ENCODE measurements at regions not wholly inside any gene's neighbourhood (a gene's known extent, or its start where the extent isn't known, plus 50 kb on each side); places are given as distances from the start of the nearest gene placed in this dataset.
"Not testable (repeated sequence)": the region's sequence is repeated elsewhere in the genome, so short reads cannot be mapped to it uniquely, and the experiment has no call there.

GRCh38 chr4:123649645-123650391 lies 253.2 kb downstream of the SPRY1 start:
- DNase-seq, result no peak

- no peak for DNase-seq
Observed at GRCh38 chr4:123651066-123651465, 254.5 kb downstream of the SPRY1 start.

GRCh38 chr4:123651536-123652180 lies 255.1 kb downstream of the SPRY1 start:
- DNase-seq, result no peak

GRCh38 chr4:123652476-123652875 lies 255.9 kb downstream of the SPRY1 start:
- no peak for DNase-seq

GRCh38 chr4:123653236-123653635 lies 256.6 kb downstream of the SPRY1 start:
- DNase-seq, result no peak

GRCh38 chr4:123656746-123657294 lies 260.2 kb downstream of the SPRY1 start:
- not testable (repeated sequence) for DNase-seq

- DNase-seq, result not testable (repeated sequence)
Observed at GRCh38 chr4:123657606-123658005, 261.0 kb downstream of the SPRY1 start.

- no peak for DNase-seq
Observed at GRCh38 chr4:123659262-123659661, 262.7 kb downstream of the SPRY1 start.

GRCh38 chr4:123659730-123660129 lies 263.1 kb downstream of the SPRY1 start:
- no peak for DNase-seq

GRCh38 chr4:123661080-123661737 lies 264.6 kb downstream of the SPRY1 start:
- DNase-seq, result no peak

GRCh38 chr4:123662827-123663226 lies 266.2 kb downstream of the SPRY1 start:
- no peak for DNase-seq

GRCh38 chr4:123666486-123666885 lies 269.9 kb downstream of the SPRY1 start:
- no peak for DNase-seq

- DNase-seq, result no peak
Observed at GRCh38 chr4:123667496-123667895, 270.9 kb downstream of the SPRY1 start.

- DNase-seq, result no peak
Observed at GRCh38 chr4:123667991-123668390, 271.4 kb downstream of the SPRY1 start.

- no peak for DNase-seq
Observed at GRCh38 chr4:123671636-123672404, 275.2 kb downstream of the SPRY1 start.

- DNase-seq, result no peak
Observed at GRCh38 chr4:123672987-123673386, 276.4 kb downstream of the SPRY1 start.

- no peak for DNase-seq
Observed at GRCh38 chr4:123673971-123674370, 277.4 kb downstream of the SPRY1 start.

GRCh38 chr4:123674762-123675465 lies 278.3 kb downstream of the SPRY1 start:
- DNase-seq, result no peak

- DNase-seq, result no peak
Observed at GRCh38 chr4:123675567-123675966, 279.0 kb downstream of the SPRY1 start.

- DNase-seq, result no peak
Observed at GRCh38 chr4:123676071-123676889, 279.7 kb downstream of the SPRY1 start.

GRCh38 chr4:123676890-123677229 lies 280.3 kb downstream of the SPRY1 start:
- DNase-seq, result no peak
